Keratinocyte (primary cell): ENCODE measurements at regions not wholly inside any gene's neighbourhood (a gene's known extent, or its start where the extent isn't known, plus 50 kb on each side); places are given as distances from the start of the nearest gene placed in this dataset.

Experiments used
- CTCF ChIP-seq, 3 experiments: IDR thresholded peaks in 1 of 3; conservative IDR thresholded peaks in 1 of 3; optimal IDR thresholded peaks in 1 of 3; 2 replicates in 2 of 3; 3 replicates in 1 of 3; pipeline versions ENCODE3 to v1.5.1; 2011; ENCODE audit warnings: low read length in 3 of 3, mild to moderate bottlenecking in 3 of 3, moderate library complexity in 2 of 3, control low read depth in 1 of 3, inconsistent platforms in 1 of 3; ENCODE audit not compliant: insufficient read depth in 2 of 3; ENCODE audit errors: extremely low read depth in 1 of 3
- EZH2 ChIP-seq: IDR thresholded peaks from one replicate; pipeline ENCODE4 v1.6.1; 2012; ENCODE audit warnings: inconsistent platforms, mild to moderate bottlenecking, low read length, moderate library complexity

GRCh38 chr13:85565652-85566051 is 233.6 kb downstream of the SLITRK6 start:
- no peak for TF ChIP-seq CTCF (optimal IDR thresholded peaks at IDR 0.05 in 1 of 3, IDR thresholded peaks at IDR 0.05 in 1 of 3, conservative IDR thresholded peaks at IDR 0.05 in 1 of 3; ENCODE audit: extremely low read depth in 1 of 3, insufficient read depth in 2 of 3, low read length in 3 of 3)
- TF ChIP-seq EZH2, result no peak
